ENCODE measurements at regions not wholly inside any gene's neighbourhood (a gene's known extent, or its start where the extent isn't known, plus 50 kb on each side); places are given as distances from the start of the nearest gene placed in this dataset.

DNA sequence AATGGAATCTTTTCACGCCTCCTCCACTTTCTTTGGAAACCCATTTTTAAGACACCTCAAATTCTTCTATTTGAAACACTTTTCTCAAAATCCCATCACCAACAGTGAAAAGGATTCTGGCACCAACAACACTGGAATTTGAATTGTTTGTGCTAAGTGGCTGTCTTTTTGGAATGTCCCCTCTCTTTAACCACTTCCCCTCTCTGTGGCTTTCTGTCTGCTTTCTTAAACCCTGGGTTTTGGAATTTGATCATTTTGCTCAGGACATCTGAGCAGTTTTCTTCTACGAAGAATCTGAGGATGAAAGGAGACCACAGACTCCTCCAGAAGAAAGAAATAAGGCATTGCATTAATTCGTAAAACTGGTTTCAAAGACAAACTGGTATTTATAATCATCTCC lies 89.0 kb downstream of the MXRA5 start:
- peak; percentile 68 for DNase-seq (ENCODE audit: low read depth)

- no peak for DNase-seq (ENCODE audit: low read depth)
These were observed 89.6 kb downstream of the MXRA5 start for GRCh38 chrX:3256868-3257267.

DNA sequence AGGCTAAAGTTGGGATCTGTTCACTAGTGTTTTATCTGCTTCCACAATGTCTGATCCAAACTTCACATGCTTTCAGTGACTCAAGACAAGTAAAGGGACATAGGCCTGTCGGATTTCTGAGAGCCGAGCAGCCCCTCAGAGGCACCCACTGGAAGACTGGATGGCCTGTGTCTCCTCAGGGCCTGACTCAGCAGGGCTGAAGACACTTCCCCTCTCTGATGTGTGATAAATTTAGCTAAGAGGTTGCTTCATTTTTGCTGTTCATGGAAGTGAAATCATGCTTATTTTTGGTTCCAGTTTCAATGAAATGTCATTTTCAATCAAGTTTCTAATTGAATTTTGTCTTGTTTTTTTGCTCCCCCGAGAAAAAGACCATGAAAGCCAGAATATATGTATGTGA lies 93.7 kb downstream of the MXRA5 start:
- DNase-seq (ENCODE audit: low read depth) = no peak

DNA sequence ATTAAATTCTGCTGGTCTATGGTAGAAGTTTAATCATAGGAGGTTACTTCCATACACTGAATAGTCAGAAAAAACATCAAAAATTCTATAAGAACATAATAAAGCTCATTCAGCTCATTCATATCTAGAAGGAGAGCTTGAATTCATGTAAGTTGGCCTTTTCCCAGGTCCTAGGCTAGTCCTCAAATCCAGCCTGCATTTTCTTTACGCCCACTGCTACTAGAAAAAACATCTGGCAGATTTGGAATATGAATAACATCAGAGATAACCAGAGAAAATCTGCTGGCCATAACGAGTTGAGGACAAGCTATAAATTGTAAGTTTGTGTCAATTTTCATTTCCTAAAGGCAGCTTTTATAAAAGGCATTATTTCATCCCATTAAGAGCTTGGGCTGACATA lies 95.5 kb downstream of the MXRA5 start:
- no peak for DNase-seq (ENCODE audit: low read depth)

DNA sequence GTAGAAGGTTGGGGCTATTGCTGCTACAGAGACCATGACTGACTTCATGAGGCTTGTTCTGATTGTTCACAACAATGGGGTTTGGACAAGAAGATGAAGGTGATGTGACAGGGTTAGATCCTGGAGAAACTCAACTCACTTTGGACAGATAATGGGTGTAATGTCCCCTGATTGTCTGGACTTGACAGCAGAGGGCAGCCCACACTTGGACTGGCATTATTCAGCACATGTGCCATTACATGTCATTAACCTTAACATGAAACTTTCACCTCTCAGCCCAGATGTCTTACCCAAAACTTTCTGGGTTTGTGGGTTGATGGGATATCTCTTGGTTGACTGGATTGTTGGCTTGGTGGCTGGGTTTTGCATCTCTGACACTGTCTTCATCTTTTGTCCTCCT lies 101.5 kb downstream of the MXRA5 start:
- DNase-seq (ENCODE audit: low read depth) = peak; percentile 51

- DNase-seq (ENCODE audit: low read depth) = peak; percentile 86
These were observed 102.2 kb downstream of the MXRA5 start for GRCh38 chrX:3244203-3244743.

DNA sequence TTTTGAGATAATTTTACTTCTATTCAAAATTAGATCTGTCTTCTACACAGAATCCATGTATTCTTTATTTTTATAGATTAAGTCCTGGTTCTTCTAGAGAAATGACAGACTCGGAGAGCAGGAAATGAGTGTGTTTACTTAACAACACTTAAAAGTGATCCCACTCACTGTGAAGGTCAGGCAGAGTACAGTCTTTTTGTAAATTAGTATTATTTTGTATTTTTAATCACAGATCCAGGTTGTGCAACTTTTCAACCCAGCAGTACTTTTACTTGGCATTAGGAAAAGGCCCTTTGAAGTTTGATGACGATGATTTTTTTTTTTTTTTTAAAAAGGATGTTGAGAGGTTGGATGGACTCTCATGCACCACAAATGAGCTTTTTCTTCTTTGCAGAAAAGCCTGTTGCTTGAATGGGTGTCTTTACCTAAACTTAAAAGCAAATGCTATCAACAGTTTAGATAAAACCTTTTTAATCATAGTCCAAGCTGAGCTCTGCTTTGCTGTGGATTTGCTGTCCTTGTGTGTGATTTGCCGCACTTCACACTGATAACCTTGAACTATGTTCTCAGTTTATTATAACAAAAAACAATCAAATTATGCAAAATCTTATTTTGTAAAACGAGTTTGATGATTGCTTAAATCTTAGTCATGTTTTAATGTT lies 114.1 kb downstream of the MXRA5 start:
- peak; percentile 29 for DNase-seq (ENCODE audit: low read depth)

DNA sequence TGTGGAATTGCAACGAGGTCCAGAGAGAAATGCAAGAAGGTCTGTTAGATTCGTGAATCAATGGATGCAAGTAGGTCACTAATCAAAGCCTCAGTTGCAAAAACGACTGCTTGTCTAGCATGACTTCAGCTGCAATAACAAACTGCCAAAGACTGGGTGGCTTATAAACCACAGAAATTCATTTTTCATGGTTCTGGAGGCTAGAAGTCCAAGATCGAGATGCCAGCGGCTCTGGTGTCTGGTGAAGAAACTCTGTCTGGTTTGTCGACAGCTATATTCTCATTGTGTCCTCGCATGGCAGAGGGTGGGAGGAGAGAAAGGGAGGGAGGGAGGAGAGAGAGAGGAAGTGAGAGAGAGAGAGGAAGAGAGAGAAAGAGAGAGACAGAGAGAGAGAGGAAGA lies 114.7 kb downstream of the MXRA5 start:
- DNase-seq (ENCODE audit: low read depth) = peak; percentile 46

DNA sequence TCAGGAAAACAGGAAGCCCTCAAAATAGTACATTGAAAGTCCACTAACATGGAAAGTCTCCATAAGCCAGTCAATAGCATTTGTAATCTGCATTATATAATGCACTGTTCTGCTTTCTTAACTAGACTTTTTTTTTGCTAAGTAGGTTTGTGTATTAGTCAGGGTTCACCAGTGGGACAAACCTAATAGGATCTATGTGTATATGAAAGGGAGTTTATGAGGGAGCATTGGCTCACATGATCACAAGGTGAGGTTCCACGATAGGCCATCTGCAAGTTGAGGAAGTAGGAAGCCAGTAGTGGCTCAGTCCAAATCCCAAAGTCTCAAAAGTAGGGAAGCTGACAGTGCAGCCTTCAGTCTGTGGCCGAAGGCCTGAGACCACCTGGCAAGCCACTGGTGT lies 116.0 kb downstream of the MXRA5 start:
- peak; percentile 64 for DNase-seq (ENCODE audit: low read depth)

- peak; percentile 39 for DNase-seq (ENCODE audit: low read depth)
These were observed 118.9 kb downstream of the MXRA5 start for GRCh38 chrX:3227526-3227925.

DNA sequence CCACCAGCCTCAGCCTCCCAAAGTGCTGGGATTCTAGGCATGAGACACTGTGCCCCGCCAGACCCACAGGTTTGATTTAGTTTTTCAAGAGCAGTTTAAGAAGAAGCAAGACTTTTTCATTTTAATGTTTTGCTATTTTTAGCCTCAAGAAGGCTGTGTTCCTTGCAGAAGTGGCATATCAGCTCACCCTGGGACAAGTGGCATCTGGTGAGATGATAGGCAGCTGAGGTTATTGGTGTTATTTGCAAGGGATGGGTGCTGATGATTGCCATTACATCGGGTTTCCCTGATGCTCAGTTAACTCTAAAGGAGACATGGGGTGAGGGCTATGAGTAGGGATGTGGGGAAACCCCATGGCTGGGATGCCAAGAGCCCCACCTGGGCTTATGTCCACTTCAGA lies 120.4 kb downstream of the MXRA5 start:
- DNase-seq (ENCODE audit: low read depth) = no peak

DNA sequence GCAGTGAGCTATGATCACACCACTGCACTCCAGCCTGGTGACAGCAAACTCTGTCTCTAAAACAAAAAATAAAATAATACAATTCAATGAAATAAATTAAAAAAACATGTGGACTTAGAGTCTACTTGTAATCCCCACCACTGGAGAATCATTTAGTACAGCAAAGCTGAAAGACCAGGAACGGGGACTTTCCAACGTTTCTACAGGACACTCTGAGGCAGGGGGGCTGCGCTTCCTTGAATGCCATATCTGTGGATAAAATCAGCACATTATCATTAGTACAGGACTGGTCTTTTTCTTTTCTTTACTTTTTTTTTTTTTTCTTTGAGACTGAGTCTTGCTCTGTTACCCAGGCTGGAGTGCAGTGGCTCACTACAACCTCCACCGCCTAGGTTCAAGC lies 124.8 kb downstream of the MXRA5 start:
- no peak for DNase-seq (ENCODE audit: low read depth)

DNA sequence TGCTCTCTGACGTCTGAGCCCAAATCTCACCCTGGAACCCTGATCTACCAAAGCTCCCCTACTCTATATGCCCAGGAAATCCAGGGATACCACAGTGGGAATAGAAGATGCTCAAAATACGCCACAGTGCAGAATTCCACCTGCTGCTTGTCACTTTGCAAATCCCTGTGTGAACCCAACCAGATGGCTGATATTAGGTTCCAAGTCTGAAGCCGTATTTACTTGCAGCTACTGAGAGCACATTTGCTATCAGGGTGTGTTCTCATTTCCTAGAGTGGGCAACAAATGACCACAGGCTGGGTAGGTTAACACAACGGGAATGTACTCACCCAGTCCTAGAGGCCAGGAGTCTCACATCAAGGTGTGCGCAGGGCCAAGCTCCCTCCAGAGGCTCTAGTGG lies 126.8 kb downstream of the MXRA5 start:
- DNase-seq (ENCODE audit: low read depth) = no peak

DNA sequence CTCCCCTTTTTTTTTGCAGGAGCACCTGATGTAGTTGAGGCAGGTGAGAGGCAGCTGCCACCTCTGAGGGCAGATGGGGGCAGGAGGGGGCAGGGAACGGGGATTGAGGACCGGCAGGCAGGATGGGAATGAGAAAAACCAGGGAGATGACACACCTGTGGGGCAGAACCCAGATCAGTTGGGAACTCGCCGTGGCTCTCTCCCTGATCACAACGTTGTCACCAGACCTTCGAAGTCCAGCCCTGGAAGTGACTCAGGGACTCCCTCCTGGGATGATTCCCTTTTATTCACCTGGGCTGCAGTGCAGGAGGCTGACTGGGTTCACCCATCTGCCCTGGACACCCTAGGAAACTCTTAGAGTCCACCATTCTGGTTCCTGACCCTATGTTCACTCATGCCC lies 127.2 kb downstream of the MXRA5 start:
- no peak for DNase-seq (ENCODE audit: low read depth)

DNA sequence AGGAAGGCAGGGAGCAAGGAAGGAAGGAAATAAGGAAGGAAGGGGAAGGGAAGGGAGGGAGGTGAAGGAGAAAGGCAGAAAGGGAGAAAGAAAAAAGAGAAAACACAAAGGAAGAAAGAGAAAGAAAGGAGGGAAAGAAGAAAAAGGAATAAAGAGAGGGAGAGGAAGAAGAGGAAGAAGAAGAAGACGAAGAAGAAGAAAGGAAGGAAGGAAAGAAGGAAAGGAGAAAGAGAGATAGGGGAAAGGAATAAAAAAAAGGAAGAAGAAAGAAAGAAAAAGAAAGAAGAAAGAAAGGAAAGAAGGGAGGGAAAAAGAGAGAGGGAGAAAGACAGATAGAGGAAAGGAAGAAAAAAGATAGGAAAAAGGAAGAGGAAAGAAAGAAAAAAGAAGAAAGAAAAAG lies 128.0 kb downstream of the MXRA5 start:
- DNase-seq (ENCODE audit: low read depth) = no peak

DNA sequence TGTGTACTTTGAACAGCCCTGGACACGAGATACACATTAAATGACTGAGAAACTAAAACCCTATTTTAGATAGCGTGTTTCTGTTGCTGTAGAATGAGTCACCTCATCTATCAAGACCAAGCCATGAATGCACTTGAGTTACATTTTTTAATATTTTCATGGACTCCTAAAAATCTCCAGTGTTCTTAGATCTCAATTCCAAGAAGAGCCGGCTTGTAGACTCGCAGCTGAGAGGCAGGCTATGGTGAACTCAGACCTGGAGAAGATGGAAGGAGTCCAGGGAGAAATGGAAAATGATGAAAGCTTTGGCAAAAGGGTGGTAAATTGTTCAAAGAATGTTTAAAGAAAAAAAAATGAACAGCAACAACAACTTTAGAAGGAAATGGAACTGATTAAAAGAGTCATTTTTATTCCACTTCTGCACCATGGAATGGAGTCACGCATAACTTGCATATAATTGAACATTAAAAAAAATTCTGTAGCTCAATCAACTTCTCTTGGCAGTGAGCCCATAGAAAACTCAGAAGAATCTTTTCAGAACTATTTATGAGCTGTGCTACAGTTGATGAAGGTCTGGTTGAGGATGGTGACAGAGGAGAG lies 129.8 kb downstream of the MXRA5 start:
- DNase-seq (ENCODE audit: low read depth) = no peak

DNA sequence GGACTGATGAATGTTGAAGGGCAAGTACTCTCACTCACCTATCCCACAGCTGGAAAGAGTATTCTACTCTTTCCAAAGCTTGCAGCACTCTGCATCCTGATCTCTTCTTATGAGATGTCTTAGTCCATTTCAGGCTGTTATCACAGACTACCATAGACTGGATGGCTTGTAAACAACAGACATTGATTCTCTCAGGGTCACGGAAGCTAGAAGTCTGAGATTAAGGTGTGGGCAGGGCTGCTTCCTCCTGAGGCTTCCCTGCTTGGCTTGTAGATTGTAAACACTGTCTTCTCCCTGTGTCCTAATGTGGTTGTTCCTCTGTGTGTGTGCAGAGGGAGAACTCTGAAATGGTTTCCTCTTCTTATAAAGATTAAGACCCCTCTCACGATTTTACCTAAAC lies 131.2 kb downstream of the MXRA5 start:
- DNase-seq (ENCODE audit: low read depth) = no peak

DNA sequence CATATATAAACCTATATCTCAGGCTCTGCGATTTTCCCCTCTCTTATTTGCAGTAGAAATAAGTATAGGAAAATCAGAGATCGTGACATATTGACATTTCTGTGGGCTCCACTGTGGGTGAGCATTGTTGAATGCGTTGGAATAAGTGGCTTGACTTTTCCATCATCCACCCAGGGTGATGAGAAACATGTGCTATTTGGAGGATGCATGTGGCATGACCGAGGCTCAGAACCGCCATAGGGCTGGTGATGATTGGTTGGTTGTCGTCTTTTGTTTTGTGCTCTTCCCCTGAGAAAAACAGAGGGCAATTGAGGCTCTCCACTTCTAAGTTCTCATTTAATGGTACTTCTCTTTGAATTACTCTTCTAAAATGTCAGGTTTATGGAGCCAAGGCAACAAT lies 140.1 kb downstream of the MXRA5 start:
- DNase-seq (ENCODE audit: low read depth) = no peak

GRCh38 chrX:3204606-3205005 lies 141.8 kb downstream of the MXRA5 start:
- no peak for DNase-seq (ENCODE audit: low read depth)

DNA sequence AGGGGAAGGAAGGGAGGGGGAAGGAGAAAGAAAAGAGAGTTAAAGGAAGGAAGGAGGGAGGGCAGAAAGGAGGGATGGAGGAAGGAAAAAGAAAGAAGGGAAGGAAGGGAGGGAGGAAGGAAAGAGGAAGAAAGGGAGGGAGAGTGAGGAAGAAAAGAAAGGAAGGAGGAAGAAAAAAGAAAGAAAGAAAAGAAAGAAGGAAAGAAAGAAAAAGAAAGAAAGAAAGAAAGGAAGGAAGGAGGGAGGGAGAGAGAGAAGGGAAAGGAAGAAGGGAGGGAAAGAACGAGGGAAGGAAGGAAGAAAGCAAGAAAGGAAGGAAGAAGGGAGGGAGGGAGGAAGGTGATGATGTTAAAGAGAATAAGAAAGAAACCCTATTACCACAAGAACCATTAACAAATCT lies 150.6 kb downstream of the MXRA5 start:
- DNase-seq (ENCODE audit: low read depth) = no peak

DNA sequence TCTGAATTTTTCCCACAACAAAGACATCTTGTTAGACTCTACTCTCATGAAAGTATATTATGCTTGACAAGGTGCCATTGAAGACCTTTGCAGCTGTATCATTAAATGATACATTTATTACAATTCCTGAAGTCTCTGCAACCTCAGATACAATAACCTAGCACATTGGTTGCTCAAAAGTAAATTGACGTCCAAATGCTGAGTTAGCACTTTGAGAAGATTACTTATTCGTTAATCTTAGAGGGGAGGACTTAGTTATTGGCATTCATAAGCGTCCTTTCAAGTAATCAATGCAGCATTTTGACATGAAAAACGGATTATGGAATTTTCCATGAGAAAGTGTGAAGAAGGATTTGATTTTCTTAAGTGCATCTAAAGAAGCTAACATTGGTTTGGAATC lies 151.6 kb downstream of the ARSF start:
- DNase-seq (ENCODE audit: low read depth) = no peak

DNA sequence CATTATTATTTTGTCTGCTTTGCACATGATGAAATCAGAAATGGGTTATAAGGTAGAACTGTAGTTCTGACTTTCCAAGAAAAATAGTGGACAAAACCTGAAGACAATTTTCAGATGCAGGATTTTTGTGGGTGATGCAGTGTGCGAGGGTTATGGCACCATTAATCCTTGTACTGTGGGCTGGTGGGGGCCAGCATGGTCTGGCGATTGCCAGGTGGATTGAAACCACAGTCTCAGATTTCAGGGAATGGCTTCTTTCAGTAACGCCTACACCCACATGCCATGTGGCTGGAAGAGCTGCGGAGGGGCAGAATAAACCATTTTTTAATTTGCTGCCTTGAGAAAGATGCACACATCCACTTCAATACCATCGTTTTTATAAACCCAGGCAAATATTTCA lies 150.5 kb downstream of the ARSF start:
- no peak for DNase-seq (ENCODE audit: low read depth)

DNA sequence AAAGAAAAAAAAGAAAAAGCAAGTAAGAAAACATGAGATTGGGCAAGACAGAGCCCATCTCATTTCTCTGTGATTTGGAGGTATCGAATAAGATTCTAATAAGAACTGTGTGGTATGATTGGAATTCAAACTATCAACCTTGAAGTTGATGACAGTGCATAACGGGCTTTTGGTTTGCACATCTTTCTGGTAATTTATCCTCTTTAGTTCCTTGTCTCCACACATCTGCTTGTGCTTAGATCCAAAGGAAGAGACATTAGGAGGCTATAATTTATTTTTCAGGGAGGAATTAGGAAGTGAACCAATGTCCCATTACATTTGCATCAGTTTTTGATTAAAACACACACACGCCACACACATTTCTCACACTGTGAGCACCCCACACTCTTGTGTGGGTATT lies 149.9 kb downstream of the ARSF start:
- DNase-seq (ENCODE audit: low read depth) = no peak
